ENCODE measurements at regions not wholly inside any gene's neighbourhood (a gene's known extent, or its start where the extent isn't known, plus 50 kb on each side); places are given as distances from the start of the nearest gene placed in this dataset.
A peak's percentile ranks its signal among the peaks of the same experiment; 100 is the strongest.

GRCh38 chr6:74927299-74927698 lies 278.6 kb downstream of the COL12A1 start:
- Histone ChIP-seq H2AFZ (ENCODE audit: low read length) (no peak overlapping the region), H4K20me1 (ENCODE audit: insufficient read depth, low read depth, low read length) (no peaks in the 10 kb centered on the region), H3K4me2 (ENCODE audit: low read depth, low read length, poor library complexity, severe bottlenecking) (no peak overlapping the region), H3K9me3 (ENCODE audit: low read length) (no peaks in the 10 kb centered on the region), H3K79me2 (ENCODE audit: low read length) (no peaks in the 10 kb centered on the region), H3K27ac (ENCODE audit: low read length) (no peak overlapping the region), H3K4me1 (ENCODE audit: low read length) (no peaks in the 10 kb centered on the region), H3K36me3 (ENCODE audit: insufficient read depth, low read length) (no peaks in the 10 kb centered on the region), H3K27me3 (ENCODE audit: low read length) (no peaks in the 10 kb centered on the region), H3K9me2 (replicated peaks; ENCODE audit: insufficient read depth, low read length) (no peaks in the 10 kb centered on the region), H3K4me3 (ENCODE audit: low read length) (no peak overlapping the region), H3K9ac (ENCODE audit: low read length) (no peak overlapping the region)
- DNase-seq, result no peak

DNA sequence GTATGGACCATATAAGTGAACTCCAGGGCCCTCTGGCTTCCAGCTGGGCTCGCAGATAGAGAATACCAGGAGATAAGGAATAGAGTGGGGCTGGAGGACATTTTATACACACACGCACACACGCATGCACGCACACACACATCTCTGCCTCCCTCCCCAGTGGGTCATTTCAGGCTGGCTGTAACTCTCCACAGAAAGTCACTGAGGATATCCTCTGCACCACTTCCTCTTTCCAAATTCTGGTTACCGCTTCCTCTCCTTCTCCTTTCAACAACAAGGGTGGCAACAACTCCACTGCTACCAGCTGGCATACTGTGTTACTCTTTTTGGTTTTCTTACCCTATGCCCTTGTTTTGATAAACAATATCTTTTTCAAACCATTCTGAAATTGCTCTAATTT lies 280.2 kb downstream of the COL12A1 start:
- Histone ChIP-seq H3K9ac (ENCODE audit: low read length) (no peak overlapping the region), H3K27ac (ENCODE audit: low read length) (no peak overlapping the region), H3K4me2 (ENCODE audit: low read depth, low read length, poor library complexity, severe bottlenecking) (no peak overlapping the region), H3K36me3 (ENCODE audit: insufficient read depth, low read length) (no peaks in the 10 kb centered on the region), H3K4me1 (ENCODE audit: low read length) (no peaks in the 10 kb centered on the region), H3K79me2 (ENCODE audit: low read length) (no peaks in the 10 kb centered on the region), H2AFZ (ENCODE audit: low read length) (no peak overlapping the region), H4K20me1 (ENCODE audit: insufficient read depth, low read depth, low read length) (no peaks in the 10 kb centered on the region), H3K4me3 (ENCODE audit: low read length) (no peak overlapping the region), H3K9me2 (replicated peaks; ENCODE audit: insufficient read depth, low read length) (no peaks in the 10 kb centered on the region), H3K27me3 (ENCODE audit: low read length) (no peaks in the 10 kb centered on the region), H3K9me3 (ENCODE audit: low read length) (no peaks in the 10 kb centered on the region)
- no peak for DNase-seq

- H3K4me3 ChIP-seq (ENCODE audit: low read length), result no peak overlapping the region
- no peaks in the 10 kb centered on the region for H4K20me1 ChIP-seq (ENCODE audit: insufficient read depth, low read depth, low read length)
- DNase-seq, result no peak
- no peaks in the 10 kb centered on the region for H3K27me3 ChIP-seq (ENCODE audit: low read length)
- no peaks in the 10 kb centered on the region for H3K36me3 ChIP-seq (ENCODE audit: insufficient read depth, low read length)
- H3K27ac ChIP-seq (ENCODE audit: low read length), result no peak overlapping the region
- no peak overlapping the region for H2AFZ ChIP-seq (ENCODE audit: low read length)
- no peaks in the 10 kb centered on the region for H3K9me3 ChIP-seq (ENCODE audit: low read length)
- no peak overlapping the region for H3K4me2 ChIP-seq (ENCODE audit: low read depth, low read length, poor library complexity, severe bottlenecking)
- H3K9ac ChIP-seq (ENCODE audit: low read length), result no peak overlapping the region
- no peaks in the 10 kb centered on the region for H3K79me2 ChIP-seq (ENCODE audit: low read length)
- H3K9me2 ChIP-seq (replicated peaks; ENCODE audit: insufficient read depth, low read length), result no peaks in the 10 kb centered on the region
- H3K4me1 ChIP-seq (ENCODE audit: low read length), result no peaks in the 10 kb centered on the region
Measured at GRCh38 chr6:74914888-74915287, 291.0 kb downstream of the COL12A1 start.

- no peak overlapping the region for H3K9ac ChIP-seq (ENCODE audit: low read length)
- no peaks in the 10 kb centered on the region for H3K9me2 ChIP-seq (replicated peaks; ENCODE audit: insufficient read depth, low read length)
- no peak overlapping the region for H3K4me3 ChIP-seq (ENCODE audit: low read length)
- DNase-seq, result no peak
- H2AFZ ChIP-seq (ENCODE audit: low read length), result no peak overlapping the region
- H3K36me3 ChIP-seq (ENCODE audit: insufficient read depth, low read length), result no peaks in the 10 kb centered on the region
- H3K79me2 ChIP-seq (ENCODE audit: low read length), result no peaks in the 10 kb centered on the region
- H3K27ac ChIP-seq (ENCODE audit: low read length), result no peak overlapping the region
- no peaks in the 10 kb centered on the region for H4K20me1 ChIP-seq (ENCODE audit: insufficient read depth, low read depth, low read length)
- H3K4me1 ChIP-seq (ENCODE audit: low read length), result no peaks in the 10 kb centered on the region
- H3K27me3 ChIP-seq (ENCODE audit: low read length), result no peaks in the 10 kb centered on the region
- no peaks in the 10 kb centered on the region for H3K9me3 ChIP-seq (ENCODE audit: low read length)
- H3K4me2 ChIP-seq (ENCODE audit: low read depth, low read length, poor library complexity, severe bottlenecking), result no peak overlapping the region
Measured at GRCh38 chr6:74912234-74912633, 293.6 kb downstream of the COL12A1 start.

DNA sequence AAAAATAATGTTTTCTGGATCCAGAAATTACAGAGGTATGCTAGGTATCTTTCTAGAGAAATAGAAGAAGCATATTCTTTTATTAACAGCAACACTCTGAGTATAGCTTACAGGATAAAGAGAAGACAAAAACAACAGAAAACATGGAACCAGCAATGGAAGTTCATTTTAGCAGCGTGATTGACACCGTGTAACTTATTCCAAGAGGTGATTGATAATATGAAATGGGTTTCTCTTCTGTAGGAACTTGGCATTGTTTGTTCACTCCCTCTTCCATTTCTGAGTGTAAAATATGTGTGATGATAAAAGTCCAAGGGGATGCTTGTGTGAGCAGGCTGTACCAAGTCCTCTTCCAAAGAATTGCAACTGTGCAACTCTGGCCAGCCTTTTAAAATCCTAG lies 303.0 kb downstream of the COL12A1 start:
- Histone ChIP-seq H2AFZ (ENCODE audit: low read length) (no peak overlapping the region), H3K4me1 (ENCODE audit: low read length) (no peaks in the 10 kb centered on the region), H3K27ac (ENCODE audit: low read length) (no peak overlapping the region), H3K9me3 (ENCODE audit: low read length) (no peaks in the 10 kb centered on the region), H3K27me3 (ENCODE audit: low read length) (no peaks in the 10 kb centered on the region), H3K4me2 (ENCODE audit: low read depth, low read length, poor library complexity, severe bottlenecking) (no peak overlapping the region), H4K20me1 (ENCODE audit: insufficient read depth, low read depth, low read length) (no peaks in the 10 kb centered on the region), H3K36me3 (ENCODE audit: insufficient read depth, low read length) (no peaks in the 10 kb centered on the region), H3K4me3 (ENCODE audit: low read length) (no peak overlapping the region), H3K9ac (ENCODE audit: low read length) (no peak overlapping the region), H3K9me2 (replicated peaks; ENCODE audit: insufficient read depth, low read length) (no peaks in the 10 kb centered on the region), H3K79me2 (ENCODE audit: low read length) (no peaks in the 10 kb centered on the region)
- DNase-seq, result no peak

GRCh38 chr6:74902089-74902488 lies 303.8 kb downstream of the COL12A1 start:
- Histone ChIP-seq H3K4me3 (ENCODE audit: low read length) (no peak overlapping the region), H4K20me1 (ENCODE audit: insufficient read depth, low read depth, low read length) (no peaks in the 10 kb centered on the region), H3K79me2 (ENCODE audit: low read length) (no peaks in the 10 kb centered on the region), H3K4me1 (ENCODE audit: low read length) (no peaks in the 10 kb centered on the region), H3K36me3 (ENCODE audit: insufficient read depth, low read length) (no peaks in the 10 kb centered on the region), H3K9me3 (ENCODE audit: low read length) (no peaks in the 10 kb centered on the region), H2AFZ (ENCODE audit: low read length) (no peak overlapping the region), H3K9ac (ENCODE audit: low read length) (no peak overlapping the region), H3K27me3 (ENCODE audit: low read length) (no peaks in the 10 kb centered on the region), H3K27ac (ENCODE audit: low read length) (no peak overlapping the region), H3K4me2 (ENCODE audit: low read depth, low read length, poor library complexity, severe bottlenecking) (no peak overlapping the region), H3K9me2 (replicated peaks; ENCODE audit: insufficient read depth, low read length) (no peaks in the 10 kb centered on the region)
- DNase-seq, result no peak

GRCh38 chr6:74901576-74901975 lies 304.3 kb downstream of the COL12A1 start:
- H3K9ac ChIP-seq (ENCODE audit: low read length), result no peak overlapping the region
- no peak overlapping the region for H2AFZ ChIP-seq (ENCODE audit: low read length)
- H3K36me3 ChIP-seq (ENCODE audit: insufficient read depth, low read length), result no peaks in the 10 kb centered on the region
- H3K4me2 ChIP-seq (ENCODE audit: low read depth, low read length, poor library complexity, severe bottlenecking), result no peak overlapping the region
- H3K4me3 ChIP-seq (ENCODE audit: low read length), result no peak overlapping the region
- no peaks in the 10 kb centered on the region for H3K79me2 ChIP-seq (ENCODE audit: low read length)
- H3K27me3 ChIP-seq (ENCODE audit: low read length), result no peaks in the 10 kb centered on the region
- H3K9me2 ChIP-seq (replicated peaks; ENCODE audit: insufficient read depth, low read length), result no peaks in the 10 kb centered on the region
- H4K20me1 ChIP-seq (ENCODE audit: insufficient read depth, low read depth, low read length), result no peaks in the 10 kb centered on the region
- H3K27ac ChIP-seq (ENCODE audit: low read length), result no peak overlapping the region
- DNase-seq, result no peak
- no peaks in the 10 kb centered on the region for H3K4me1 ChIP-seq (ENCODE audit: low read length)
- no peaks in the 10 kb centered on the region for H3K9me3 ChIP-seq (ENCODE audit: low read length)

- H3K27ac ChIP-seq (ENCODE audit: low read length), result no peak overlapping the region
- no peaks in the 10 kb centered on the region for H3K9me3 ChIP-seq (ENCODE audit: low read length)
- no peak overlapping the region for H3K9ac ChIP-seq (ENCODE audit: low read length)
- peak; percentile 63 for DNase-seq
- no peaks in the 10 kb centered on the region for H3K4me1 ChIP-seq (ENCODE audit: low read length)
- no peaks in the 10 kb centered on the region for H4K20me1 ChIP-seq (ENCODE audit: insufficient read depth, low read depth, low read length)
- no peak overlapping the region for H2AFZ ChIP-seq (ENCODE audit: low read length)
- H3K4me2 ChIP-seq (ENCODE audit: low read depth, low read length, poor library complexity, severe bottlenecking), result no peak overlapping the region
- H3K9me2 ChIP-seq (replicated peaks; ENCODE audit: insufficient read depth, low read length), result no peaks in the 10 kb centered on the region
- H3K27me3 ChIP-seq (ENCODE audit: low read length), result no peaks in the 10 kb centered on the region
- no peaks in the 10 kb centered on the region for H3K79me2 ChIP-seq (ENCODE audit: low read length)
- no peak overlapping the region for H3K4me3 ChIP-seq (ENCODE audit: low read length)
- H3K36me3 ChIP-seq (ENCODE audit: insufficient read depth, low read length), result no peaks in the 10 kb centered on the region
Measured at GRCh38 chr6:74899416-74899815, 306.4 kb downstream of the COL12A1 start.

GRCh38 chr6:74892091-74892490 lies 313.8 kb downstream of the COL12A1 start:
- no peaks in the 10 kb centered on the region for H3K9me2 ChIP-seq (replicated peaks; ENCODE audit: insufficient read depth, low read length)
- H3K79me2 ChIP-seq (ENCODE audit: low read length), result no peaks in the 10 kb centered on the region
- no peak overlapping the region for H3K9ac ChIP-seq (ENCODE audit: low read length)
- no peaks in the 10 kb centered on the region for H3K4me1 ChIP-seq (ENCODE audit: low read length)
- no peaks in the 10 kb centered on the region for H4K20me1 ChIP-seq (ENCODE audit: insufficient read depth, low read depth, low read length)
- H3K4me3 ChIP-seq (ENCODE audit: low read length), result no peak overlapping the region
- no peak overlapping the region for H3K27ac ChIP-seq (ENCODE audit: low read length)
- H3K9me3 ChIP-seq (ENCODE audit: low read length), result no peaks in the 10 kb centered on the region
- H3K4me2 ChIP-seq (ENCODE audit: low read depth, low read length, poor library complexity, severe bottlenecking), result no peak overlapping the region
- no peak for DNase-seq
- no peaks in the 10 kb centered on the region for H3K36me3 ChIP-seq (ENCODE audit: insufficient read depth, low read length)
- no peak overlapping the region for H2AFZ ChIP-seq (ENCODE audit: low read length)
- H3K27me3 ChIP-seq (ENCODE audit: low read length), result no peaks in the 10 kb centered on the region

Data from Karpas-422 (cell line).